H9 (cell line): ENCODE measurements at regions not wholly inside any gene's neighbourhood (a gene's known extent, or its start where the extent isn't known, plus 50 kb on each side); places are given as distances from the start of the nearest gene placed in this dataset.

ENCODE experiments used
- DNase-seq: peaks from one replicate; pipeline ENCODE4 v3.0.0-alpha.2; 2017
- H2AFZ ChIP-seq: one replicate; pipeline ENCODE4 v1.6.1; 2013; ENCODE audit warnings: mild to moderate bottlenecking, low read length, control low read depth, moderate library complexity
- H2AK5ac ChIP-seq: 2 replicates; pipeline ENCODE4 v1.6.1; 2013; ENCODE audit warnings: low read length, control low read depth, mixed read lengths; ENCODE audit not compliant: insufficient read length
- H2BK120ac ChIP-seq: one replicate; pipeline ENCODE4 v1.6.1; 2013; ENCODE audit warnings: low read depth, mild to moderate bottlenecking, low read length, control low read depth, inconsistent platforms; ENCODE audit not compliant: poor library complexity, severe bottlenecking
- H2BK12ac ChIP-seq: 2 replicates; pipeline ENCODE4 v1.6.1; 2013; ENCODE audit warnings: low read length, control low read depth, mixed read lengths, low read depth; ENCODE audit not compliant: insufficient read length
- H2BK15ac ChIP-seq: 2 replicates; pipeline ENCODE4 v1.6.1; 2013; ENCODE audit warnings: low read depth, low read length, control low read depth
- H2BK20ac ChIP-seq: one replicate; pipeline ENCODE4 v1.6.1; 2013; ENCODE audit warnings: low read depth, mild to moderate bottlenecking, low read length, control low read depth, inconsistent platforms; ENCODE audit not compliant: poor library complexity, severe bottlenecking
- H2BK5ac ChIP-seq: 2 replicates; pipeline ENCODE4 v1.6.1; 2013; ENCODE audit warnings: low read length, control low read depth, mixed read lengths; ENCODE audit not compliant: insufficient read length
- H3K14ac ChIP-seq: 2 replicates; pipeline ENCODE4 v1.6.1; 2013; ENCODE audit warnings: low read length, control low read depth; ENCODE audit not compliant: insufficient read depth
- H3K18ac ChIP-seq: 2 replicates; pipeline ENCODE4 v1.6.1; 2013; ENCODE audit warnings: low read depth, mild to moderate bottlenecking, mixed read lengths, low read length, control low read depth; ENCODE audit not compliant: insufficient read length
- H3K23ac ChIP-seq: 2 replicates; pipeline ENCODE4 v1.6.1; 2013; ENCODE audit warnings: low read length, control low read depth, mixed read lengths, low read depth; ENCODE audit not compliant: insufficient read length
- H3K23me2 ChIP-seq: 2 replicates; pipeline ENCODE4 v1.6.1; 2013; ENCODE audit warnings: low read depth, mild to moderate bottlenecking, mixed read lengths, low read length, control low read depth; ENCODE audit not compliant: insufficient read length, poor library complexity, severe bottlenecking
- H3K27ac ChIP-seq: 2 replicates; pipeline ENCODE4 v1.5.1; 2013; ENCODE audit warnings: low read length, control low read depth, mixed read lengths, low read depth; ENCODE audit not compliant: insufficient read length
- H3K27me3 ChIP-seq: 2 replicates; pipeline ENCODE4 v1.6.1; 2013; ENCODE audit warnings: low read length, control low read depth, inconsistent platforms; ENCODE audit not compliant: insufficient read depth
- H3K4ac ChIP-seq: 2 replicates; pipeline ENCODE4 v1.6.1; 2013; ENCODE audit warnings: low read depth, mild to moderate bottlenecking, control low read depth, inconsistent platforms, low read length, moderate library complexity
- H3K4me1 ChIP-seq: 2 replicates; pipeline ENCODE4 v1.6.1; 2013; ENCODE audit warnings: low read length, control low read depth, inconsistent platforms; ENCODE audit not compliant: insufficient read depth
- H3K4me2 ChIP-seq: 2 replicates; pipeline ENCODE4 v1.6.1; 2013; ENCODE audit warnings: low read length, control low read depth, mixed read lengths; ENCODE audit not compliant: insufficient read length, insufficient read depth
- H3K56ac ChIP-seq: 2 replicates; pipeline ENCODE4 v1.6.1; 2013; ENCODE audit warnings: low read depth, mild to moderate bottlenecking, mixed read lengths, low read length, control low read depth; ENCODE audit not compliant: insufficient read length
- H3K79me1 ChIP-seq: 2 replicates; pipeline ENCODE4 v1.6.1; 2013; ENCODE audit warnings: low read depth, mild to moderate bottlenecking, moderate library complexity, low read length, control low read depth, inconsistent platforms; ENCODE audit not compliant: insufficient read depth, poor library complexity, severe bottlenecking
- H3K79me2 ChIP-seq: 2 replicates; pipeline ENCODE4 v1.6.1; 2013; ENCODE audit warnings: low read length, control low read depth, inconsistent platforms; ENCODE audit not compliant: insufficient read depth
- H3K9ac ChIP-seq: 2 replicates; pipeline ENCODE4 v1.6.1; 2013; ENCODE audit warnings: low read length, control low read depth, mixed read lengths; ENCODE audit not compliant: insufficient read length; ENCODE audit errors: extremely low read depth
- H3K9me3 ChIP-seq: one replicate; pipeline ENCODE4 v1.6.1; 2013; ENCODE audit warnings: low read depth, low read length, inconsistent platforms; ENCODE audit not compliant: control insufficient read depth
- H3T11ph ChIP-seq: one replicate; pipeline ENCODE4 v1.6.1; 2013; ENCODE audit warnings: mild to moderate bottlenecking, low read length, control low read depth, inconsistent platforms
- H4K20me1 ChIP-seq: one replicate; pipeline ENCODE4 v1.6.1; 2013; ENCODE audit not compliant: control insufficient read depth, insufficient read length, insufficient read depth
- H4K5ac ChIP-seq: 2 replicates; pipeline ENCODE4 v1.6.1; 2013; ENCODE audit warnings: low read depth, mild to moderate bottlenecking, mixed read lengths, low read length, control low read depth; ENCODE audit not compliant: insufficient read length
- H4K8ac ChIP-seq: replicated peaks from 2 replicates; pipeline ENCODE4 v1.6.1; 2013; ENCODE audit warnings: low read length, control low read depth, mixed read lengths, low read depth; ENCODE audit not compliant: insufficient read length
- H4K91ac ChIP-seq: 2 replicates; pipeline ENCODE4 v1.6.1; 2013; ENCODE audit warnings: low read depth, mild to moderate bottlenecking, moderate library complexity, mixed read lengths, low read length, control low read depth; ENCODE audit not compliant: insufficient read length
- H3K27ac Mint-ChIP-seq, 3 experiments: 2 replicates in 2 of 3; 3 replicates in 1 of 3; pipeline ENCODE4 v1.8.0; 2020 to 2021; ENCODE audit warnings: mixed read lengths in 3 of 3, mild to moderate bottlenecking in 1 of 3, moderate library complexity in 1 of 3
- H3K27me3 Mint-ChIP-seq: 2 replicates; pipeline ENCODE4 v1.8.0; 2021; ENCODE audit warnings: low read depth, mild to moderate bottlenecking, moderate library complexity, mixed read lengths
- H3K36me3 Mint-ChIP-seq, 3 experiments: 2 replicates in 2 of 3; 3 replicates in 1 of 3; pipeline ENCODE4 v1.8.0; 2020 to 2021; ENCODE audit warnings: low read depth in 3 of 3, mixed read lengths in 3 of 3; ENCODE audit not compliant: insufficient read depth in 1 of 3
- H3K4me1 Mint-ChIP-seq, 2 experiments: 2 replicates each; pipeline ENCODE4 v1.8.0; 2020; ENCODE audit warnings: mixed read lengths in 2 of 2
- H3K4me3 Mint-ChIP-seq, 2 experiments: 2 replicates in 1 of 2; 3 replicates in 1 of 2; pipeline ENCODE4 v1.8.0; 2020 to 2021; ENCODE audit warnings: mild to moderate bottlenecking in 2 of 2, mixed read lengths in 2 of 2, moderate library complexity in 1 of 2
- H3K9me3 Mint-ChIP-seq, 2 experiments: 2 replicates in 1 of 2; 3 replicates in 1 of 2; pipeline ENCODE4 v1.8.0; 2020; ENCODE audit warnings: mild to moderate bottlenecking in 2 of 2, mixed read lengths in 2 of 2, moderate library complexity in 1 of 2
- WGBS: extraction: QIAGEN DNeasy Blood & Tissue Kit; methylation state at CpG from one replicate; pipeline ENCODE4 v1.1.7; 2013; ENCODE audit warnings: missing lambda C conversion rate, low lambda C conversion rate, mixed read lengths; ENCODE audit not compliant: insufficient read length; ENCODE audit errors: extremely low coverage; 5-methylcytosine and 5-hydroxymethylcytosine counted together
- TF ChIP-seq, protein P1 (sequence below): fragments of 200-600 bp; sonication (generic); conservative IDR thresholded peaks from 3 replicates; pipeline ENCODE4 v1.8.0; 2021; ENCODE audit warnings: antibody characterized with exemption, mild to moderate bottlenecking

DNA sequence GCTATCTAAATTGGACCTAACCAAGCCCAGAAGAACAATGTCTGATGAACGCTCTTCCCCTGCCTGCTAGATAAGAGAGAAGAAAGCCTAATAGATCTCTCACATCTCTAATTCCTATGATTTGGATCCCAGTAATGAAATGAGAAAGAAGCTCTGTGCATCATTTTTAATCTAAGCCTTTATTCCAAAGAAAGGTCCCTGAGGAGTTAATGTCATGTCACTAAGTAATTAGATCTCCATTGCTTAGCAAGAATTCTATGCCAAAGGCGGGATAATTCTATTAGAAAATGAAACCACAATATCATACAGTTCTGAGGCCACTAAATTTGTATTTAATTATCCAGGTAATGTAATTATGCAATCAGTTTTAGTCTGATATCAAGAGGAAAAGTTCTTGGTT, 74.2 kb upstream of the TMEM260 start:
- Histone ChIP-seq H3K9me3 (no peaks in the 10 kb centered on the region), H3K79me2 (no peaks in the 10 kb centered on the region), H3K23me2 (no peaks in the 10 kb centered on the region), H2BK15ac (no peak overlapping the region), H2AFZ (no peak overlapping the region), H3K4me2 (no peak overlapping the region), H2BK120ac (no peak overlapping the region), H3K4ac (no peak overlapping the region), H3K27ac (no peak overlapping the region), H2AK5ac (no peak overlapping the region), H2BK5ac (no peak overlapping the region), H3K27me3 (0 out of 2 replicates have a peak, but pooled peaks cover under 1% of the 10 kb centered on the region), H3K9ac (no peak overlapping the region), H3K4me1 (0 out of 2 replicates have a peak, but pooled peaks cover 3% of the 10 kb centered on the region), H3K14ac (no peak overlapping the region), H4K91ac (no peak overlapping the region), H3K56ac (no peak overlapping the region), H3K79me1 (no peaks in the 10 kb centered on the region), H4K5ac (no peak overlapping the region), H3K18ac (no peak overlapping the region), H3K23ac (no peak overlapping the region), H3T11ph (no peak overlapping the region), H4K20me1 (no peaks in the 10 kb centered on the region), H2BK12ac (no peak overlapping the region), H4K8ac (no peak overlapping the region), H2BK20ac (no peak overlapping the region)
- Mint-ChIP-seq H3K4me1 (peaks cover 19 to 20% of the 10 kb centered on the region in 2 experiments), H3K9me3 (no peaks in the 10 kb centered on the region), H3K4me3 (no peak overlapping the region), H3K36me3 (no peaks in the 10 kb centered on the region), H3K27me3 (peaks cover 4% of the 10 kb centered on the region), H3K27ac (no peak overlapping the region)
- TF ChIP-seq, protein P1, sequence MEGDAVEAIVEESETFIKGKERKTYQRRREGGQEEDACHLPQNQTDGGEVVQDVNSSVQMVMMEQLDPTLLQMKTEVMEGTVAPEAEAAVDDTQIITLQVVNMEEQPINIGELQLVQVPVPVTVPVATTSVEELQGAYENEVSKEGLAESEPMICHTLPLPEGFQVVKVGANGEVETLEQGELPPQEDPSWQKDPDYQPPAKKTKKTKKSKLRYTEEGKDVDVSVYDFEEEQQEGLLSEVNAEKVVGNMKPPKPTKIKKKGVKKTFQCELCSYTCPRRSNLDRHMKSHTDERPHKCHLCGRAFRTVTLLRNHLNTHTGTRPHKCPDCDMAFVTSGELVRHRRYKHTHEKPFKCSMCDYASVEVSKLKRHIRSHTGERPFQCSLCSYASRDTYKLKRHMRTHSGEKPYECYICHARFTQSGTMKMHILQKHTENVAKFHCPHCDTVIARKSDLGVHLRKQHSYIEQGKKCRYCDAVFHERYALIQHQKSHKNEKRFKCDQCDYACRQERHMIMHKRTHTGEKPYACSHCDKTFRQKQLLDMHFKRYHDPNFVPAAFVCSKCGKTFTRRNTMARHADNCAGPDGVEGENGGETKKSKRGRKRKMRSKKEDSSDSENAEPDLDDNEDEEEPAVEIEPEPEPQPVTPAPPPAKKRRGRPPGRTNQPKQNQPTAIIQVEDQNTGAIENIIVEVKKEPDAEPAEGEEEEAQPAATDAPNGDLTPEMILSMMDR, result no peak
- WGBS, result no CpG with 5 or more reads among the region's 2 CpGs
- no peak for DNase-seq
